Endothelial cell of umbilical vein (primary cell): ENCODE measurements at regions not wholly inside any gene's neighbourhood (a gene's known extent, or its start where the extent isn't known, plus 50 kb on each side); places are given as distances from the start of the nearest gene placed in this dataset.

Experiments used
- EZH2 ChIP-seq: IDR thresholded peaks from 2 replicates; pipeline ENCODE4 v1.6.1; 2012; ENCODE audit warnings: borderline replicate concordance, low read depth, mild to moderate bottlenecking, moderate library complexity, low read length, inconsistent platforms; ENCODE audit not compliant: severe bottlenecking
- FOS ChIP-seq: IDR thresholded peaks from 2 replicates; pipeline ENCODE4 v1.6.1; 2011; ENCODE audit warnings: mild to moderate bottlenecking, low read length, moderate library complexity, borderline replicate concordance; ENCODE audit not compliant: insufficient read depth
- GATA2 ChIP-seq: IDR thresholded peaks from 2 replicates; pipeline ENCODE4 v1.7.0; 2011; ENCODE audit warnings: low read depth, mild to moderate bottlenecking, moderate library complexity, mixed read lengths, low read length; ENCODE audit not compliant: insufficient read length, insufficient read depth
- JUN ChIP-seq: IDR thresholded peaks from 2 replicates; pipeline ENCODE4 v1.6.1; 2011; ENCODE audit warnings: borderline replicate concordance, low read depth; ENCODE audit not compliant: insufficient read length, insufficient read depth
- MYC ChIP-seq: IDR thresholded peaks from one replicate; pipeline ENCODE4 v1.6.1; 2011; ENCODE audit warnings: mild to moderate bottlenecking, low read depth, low read length
- POLR2A ChIP-seq: IDR thresholded peaks from 2 replicates; pipeline ENCODE4 v1.6.1; 2012; ENCODE audit warnings: low read depth, mild to moderate bottlenecking, control low read depth, low read length
- POLR2AphosphoS5 ChIP-seq: IDR thresholded peaks from 2 replicates; pipeline ENCODE4 v1.6.1; 2012; ENCODE audit warnings: low read depth, mild to moderate bottlenecking, control low read depth, low read length, moderate library complexity; ENCODE audit not compliant: insufficient read depth
- TF ChIP-seq, protein P1 (sequence below), 2 donors: IDR thresholded peaks; 1 replicate in 1 of 2; 2 replicates in 1 of 2; pipeline ENCODE4 v1.5.1; 2011; ENCODE audit warnings: low read length in 2 of 2, mild to moderate bottlenecking in 2 of 2, moderate library complexity in 2 of 2, control low read depth in 1 of 2, inconsistent platforms in 1 of 2, low read depth in 1 of 2; ENCODE audit not compliant: insufficient read depth in 1 of 2; ENCODE audit errors: extremely low read depth in 1 of 2
- TF ChIP-seq, protein P2 (sequence below): IDR thresholded peaks from 2 replicates; pipeline ENCODE4 v1.6.1; 2011; ENCODE audit not compliant: insufficient read depth, insufficient read length

DNA sequence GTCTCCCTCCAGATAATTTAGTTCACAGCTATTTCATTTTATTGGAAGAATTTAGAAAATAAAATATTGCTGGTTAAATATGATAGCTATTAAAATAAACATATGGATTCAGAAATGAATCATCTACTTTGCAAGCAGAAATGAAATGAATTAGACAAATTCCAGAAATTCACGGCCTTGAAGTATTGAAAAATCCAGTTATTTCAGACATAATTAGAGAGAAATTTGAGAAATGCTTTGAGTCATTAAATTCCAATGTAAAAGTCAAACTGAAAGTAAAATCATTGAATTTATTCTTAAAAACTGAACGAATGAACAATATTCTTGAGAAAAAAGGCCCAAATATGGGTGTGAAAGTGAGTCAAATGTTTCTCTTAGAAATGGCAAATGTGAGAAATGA, 632.6 kb upstream of the EDIL3 start:
- TF ChIP-seq, protein P1, sequence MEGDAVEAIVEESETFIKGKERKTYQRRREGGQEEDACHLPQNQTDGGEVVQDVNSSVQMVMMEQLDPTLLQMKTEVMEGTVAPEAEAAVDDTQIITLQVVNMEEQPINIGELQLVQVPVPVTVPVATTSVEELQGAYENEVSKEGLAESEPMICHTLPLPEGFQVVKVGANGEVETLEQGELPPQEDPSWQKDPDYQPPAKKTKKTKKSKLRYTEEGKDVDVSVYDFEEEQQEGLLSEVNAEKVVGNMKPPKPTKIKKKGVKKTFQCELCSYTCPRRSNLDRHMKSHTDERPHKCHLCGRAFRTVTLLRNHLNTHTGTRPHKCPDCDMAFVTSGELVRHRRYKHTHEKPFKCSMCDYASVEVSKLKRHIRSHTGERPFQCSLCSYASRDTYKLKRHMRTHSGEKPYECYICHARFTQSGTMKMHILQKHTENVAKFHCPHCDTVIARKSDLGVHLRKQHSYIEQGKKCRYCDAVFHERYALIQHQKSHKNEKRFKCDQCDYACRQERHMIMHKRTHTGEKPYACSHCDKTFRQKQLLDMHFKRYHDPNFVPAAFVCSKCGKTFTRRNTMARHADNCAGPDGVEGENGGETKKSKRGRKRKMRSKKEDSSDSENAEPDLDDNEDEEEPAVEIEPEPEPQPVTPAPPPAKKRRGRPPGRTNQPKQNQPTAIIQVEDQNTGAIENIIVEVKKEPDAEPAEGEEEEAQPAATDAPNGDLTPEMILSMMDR (IDR thresholded peaks at IDR 0.05; ENCODE audit: extremely low read depth in 1 of 2, insufficient read depth in 1 of 2, low read depth in 1 of 2, low read length in 2 of 2): no peak
- TF ChIP-seq, protein P2, sequence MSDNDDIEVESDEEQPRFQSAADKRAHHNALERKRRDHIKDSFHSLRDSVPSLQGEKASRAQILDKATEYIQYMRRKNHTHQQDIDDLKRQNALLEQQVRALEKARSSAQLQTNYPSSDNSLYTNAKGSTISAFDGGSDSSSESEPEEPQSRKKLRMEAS: no peak
- TF ChIP-seq GATA2 (no peak), MYC (no peak), POLR2AphosphoS5 (no peak), POLR2A (no peak), EZH2 (no peak), JUN (no peak), FOS (no peak)
